ENCODE measurements at regions not wholly inside any gene's neighbourhood (a gene's known extent, or its start where the extent isn't known, plus 50 kb on each side); places are given as distances from the start of the nearest gene placed in this dataset.

- TF ChIP-seq EZH2 (IDR thresholded peaks at IDR 0.05; ENCODE audit: borderline replicate concordance, low read depth, low read length, severe bottlenecking) (no peak), JUN (IDR thresholded peaks at IDR 0.05; ENCODE audit: borderline replicate concordance, insufficient read depth, insufficient read length, low read depth) (no peak), CTCF (IDR thresholded peaks at IDR 0.05; ENCODE audit: extremely low read depth in 1 of 2, insufficient read depth in 1 of 2, low read depth in 1 of 2, low read length in 2 of 2) (no peak), MAX (IDR thresholded peaks at IDR 0.05; ENCODE audit: insufficient read depth, insufficient read length) (no peak), POLR2AphosphoS5 (IDR thresholded peaks at IDR 0.05; ENCODE audit: insufficient read depth, low read depth, low read length) (no peak), POLR2A (IDR thresholded peaks at IDR 0.05; ENCODE audit: low read depth, low read length) (no peak), FOS (IDR thresholded peaks at IDR 0.05; ENCODE audit: borderline replicate concordance, insufficient read depth, low read length) (no peak), MYC (IDR thresholded peaks at IDR 0.05; ENCODE audit: low read depth, low read length) (no peak)
Observed at GRCh38 chrX:110992611-110993010, 103.4 kb upstream of the PAK3 start.

Data from endothelial cell of umbilical vein (primary cell).